ENCODE measurements at regions not wholly inside any gene's neighbourhood (a gene's known extent, or its start where the extent isn't known, plus 50 kb on each side); places are given as distances from the start of the nearest gene placed in this dataset.

- Histone ChIP-seq H3K27me3 (ENCODE audit: control insufficient read depth in 2 of 2, insufficient read depth in 1 of 2, low read length in 1 of 2) (no peaks in the 10 kb centered on the region), H3K4me1 (ENCODE audit: control insufficient read depth in 2 of 2, insufficient read depth in 2 of 2, low read length in 2 of 2) (no peaks in the 10 kb centered on the region), H3K27ac (ENCODE audit: low read depth in 1 of 2, low read length in 1 of 2) (no peak overlapping the region), H3K9me3 (ENCODE audit: control insufficient read depth in 2 of 2, insufficient read depth in 1 of 2, low read length in 1 of 2) (no peaks in the 10 kb centered on the region), H3K4me3 (ENCODE audit: low read length in 2 of 2) (no peak overlapping the region), H3K36me3 (ENCODE audit: control insufficient read depth in 2 of 2, insufficient read depth in 2 of 2, low read length in 1 of 2) (no peaks in the 10 kb centered on the region)
- WGBS, result 64% methylated on average over 3 of the region's 3 CpGs
- DNase-seq (ENCODE audit: low read depth in 6 of 9, low spot score in 9 of 9), result no peak
Observed at GRCh38 chr4:175443547-175443946, 368.5 kb downstream of the GPM6A start.

- no peaks in the 10 kb centered on the region for H3K4me1 ChIP-seq (ENCODE audit: control insufficient read depth in 2 of 2, insufficient read depth in 2 of 2, low read length in 2 of 2)
- DNase-seq (ENCODE audit: low read depth in 6 of 9, low spot score in 9 of 9), result no peak
- WGBS, result 94% methylated on average over 4 of the region's 4 CpGs
- no peaks in the 10 kb centered on the region for H3K27me3 ChIP-seq (ENCODE audit: control insufficient read depth in 2 of 2, insufficient read depth in 1 of 2, low read length in 1 of 2)
- no peak overlapping the region for H3K4me3 ChIP-seq (ENCODE audit: low read length in 2 of 2)
- H3K9me3 ChIP-seq (ENCODE audit: control insufficient read depth in 2 of 2, insufficient read depth in 1 of 2, low read length in 1 of 2), result no peaks in the 10 kb centered on the region
- H3K27ac ChIP-seq (ENCODE audit: low read depth in 1 of 2, low read length in 1 of 2), result no peak overlapping the region
- H3K36me3 ChIP-seq (ENCODE audit: control insufficient read depth in 2 of 2, insufficient read depth in 2 of 2, low read length in 1 of 2), result no peaks in the 10 kb centered on the region
Observed at GRCh38 chr4:175444512-175444911, 367.6 kb downstream of the GPM6A start.

- Histone ChIP-seq H3K27me3 (ENCODE audit: control insufficient read depth in 2 of 2, insufficient read depth in 1 of 2, low read length in 1 of 2) (no peaks in the 10 kb centered on the region), H3K9me3 (ENCODE audit: control insufficient read depth in 2 of 2, insufficient read depth in 1 of 2, low read length in 1 of 2) (no peaks in the 10 kb centered on the region), H3K4me1 (ENCODE audit: control insufficient read depth in 2 of 2, insufficient read depth in 2 of 2, low read length in 2 of 2) (no peaks in the 10 kb centered on the region), H3K36me3 (ENCODE audit: control insufficient read depth in 2 of 2, insufficient read depth in 2 of 2, low read length in 1 of 2) (no peaks in the 10 kb centered on the region), H3K4me3 (ENCODE audit: low read length in 2 of 2) (no peak overlapping the region), H3K27ac (ENCODE audit: low read depth in 1 of 2, low read length in 1 of 2) (no peak overlapping the region)
- no peak for DNase-seq (ENCODE audit: low read depth in 6 of 9, low spot score in 9 of 9)
- WGBS, result 78% methylated on average over 1 of the region's 1 CpG
Observed at GRCh38 chr4:175447016-175447415, 365.0 kb downstream of the GPM6A start.

- H3K27ac ChIP-seq (ENCODE audit: low read depth in 1 of 2, low read length in 1 of 2), result no peak overlapping the region
- no peaks in the 10 kb centered on the region for H3K4me1 ChIP-seq (ENCODE audit: control insufficient read depth in 2 of 2, insufficient read depth in 2 of 2, low read length in 2 of 2)
- H3K9me3 ChIP-seq (ENCODE audit: control insufficient read depth in 2 of 2, insufficient read depth in 1 of 2, low read length in 1 of 2), result no peaks in the 10 kb centered on the region
- no peaks in the 10 kb centered on the region for H3K27me3 ChIP-seq (ENCODE audit: control insufficient read depth in 2 of 2, insufficient read depth in 1 of 2, low read length in 1 of 2)
- H3K4me3 ChIP-seq (ENCODE audit: low read length in 2 of 2), result no peak overlapping the region
- no peaks in the 10 kb centered on the region for H3K36me3 ChIP-seq (ENCODE audit: control insufficient read depth in 2 of 2, insufficient read depth in 2 of 2, low read length in 1 of 2)
- DNase-seq (ENCODE audit: low read depth in 6 of 9, low spot score in 9 of 9), result no peak
Observed at GRCh38 chr4:175450446-175450845, 361.6 kb downstream of the GPM6A start.

GRCh38 chr4:175451238-175451965, 360.7 kb downstream of the GPM6A start:
- WGBS, result 85% methylated on average over 8 of the region's 8 CpGs
- H3K4me3 ChIP-seq (ENCODE audit: low read length in 2 of 2), result no peak overlapping the region
- no peak overlapping the region for H3K27ac ChIP-seq (ENCODE audit: low read depth in 1 of 2, low read length in 1 of 2)

GRCh38 chr4:175453456-175453855, 358.6 kb downstream of the GPM6A start:
- no peak for DNase-seq (ENCODE audit: low read depth in 6 of 9, low spot score in 9 of 9)
- no peak overlapping the region for H3K4me3 ChIP-seq (ENCODE audit: low read length in 2 of 2)
- H3K27ac ChIP-seq (ENCODE audit: low read depth in 1 of 2, low read length in 1 of 2), result no peak overlapping the region
- no peaks in the 10 kb centered on the region for H3K9me3 ChIP-seq (ENCODE audit: control insufficient read depth in 2 of 2, insufficient read depth in 1 of 2, low read length in 1 of 2)
- no peaks in the 10 kb centered on the region for H3K27me3 ChIP-seq (ENCODE audit: control insufficient read depth in 2 of 2, insufficient read depth in 1 of 2, low read length in 1 of 2)
- H3K36me3 ChIP-seq (ENCODE audit: control insufficient read depth in 2 of 2, insufficient read depth in 2 of 2, low read length in 1 of 2), result no peaks in the 10 kb centered on the region
- 83% methylated on average over 2 of the region's 2 CpGs for WGBS
- no peaks in the 10 kb centered on the region for H3K4me1 ChIP-seq (ENCODE audit: control insufficient read depth in 2 of 2, insufficient read depth in 2 of 2, low read length in 2 of 2)

More at GRCh38 chr4:175451238-175451965, 360.7 kb downstream of the GPM6A start:
- H3K4me1 ChIP-seq (ENCODE audit: control insufficient read depth in 2 of 2, insufficient read depth in 2 of 2, low read length in 2 of 2), result no peaks in the 10 kb centered on the region
- H3K36me3 ChIP-seq (ENCODE audit: control insufficient read depth in 2 of 2, insufficient read depth in 2 of 2, low read length in 1 of 2), result no peaks in the 10 kb centered on the region
- H3K27me3 ChIP-seq (ENCODE audit: control insufficient read depth in 2 of 2, insufficient read depth in 1 of 2, low read length in 1 of 2), result no peaks in the 10 kb centered on the region
- no peak for DNase-seq (ENCODE audit: low read depth in 6 of 9, low spot score in 9 of 9)
- no peaks in the 10 kb centered on the region for H3K9me3 ChIP-seq (ENCODE audit: control insufficient read depth in 2 of 2, insufficient read depth in 1 of 2, low read length in 1 of 2)

GRCh38 chr4:175456131-175456530, 355.9 kb downstream of the GPM6A start:
- Histone ChIP-seq H3K36me3 (ENCODE audit: control insufficient read depth in 2 of 2, insufficient read depth in 2 of 2, low read length in 1 of 2) (no peaks in the 10 kb centered on the region), H3K27ac (ENCODE audit: low read depth in 1 of 2, low read length in 1 of 2) (no peak overlapping the region), H3K4me1 (ENCODE audit: control insufficient read depth in 2 of 2, insufficient read depth in 2 of 2, low read length in 2 of 2) (no peaks in the 10 kb centered on the region), H3K9me3 (ENCODE audit: control insufficient read depth in 2 of 2, insufficient read depth in 1 of 2, low read length in 1 of 2) (no peaks in the 10 kb centered on the region), H3K4me3 (ENCODE audit: low read length in 2 of 2) (no peak overlapping the region), H3K27me3 (ENCODE audit: control insufficient read depth in 2 of 2, insufficient read depth in 1 of 2, low read length in 1 of 2) (no peaks in the 10 kb centered on the region)
- DNase-seq (ENCODE audit: low read depth in 6 of 9, low spot score in 9 of 9), result no peak

- H3K36me3 ChIP-seq (ENCODE audit: control insufficient read depth in 2 of 2, insufficient read depth in 2 of 2, low read length in 1 of 2), result no peaks in the 10 kb centered on the region
- H3K9me3 ChIP-seq (ENCODE audit: control insufficient read depth in 2 of 2, insufficient read depth in 1 of 2, low read length in 1 of 2), result no peaks in the 10 kb centered on the region
- 86% methylated on average over 2 of the region's 2 CpGs for WGBS
- H3K4me1 ChIP-seq (ENCODE audit: control insufficient read depth in 2 of 2, insufficient read depth in 2 of 2, low read length in 2 of 2), result no peaks in the 10 kb centered on the region
- no peak overlapping the region for H3K4me3 ChIP-seq (ENCODE audit: low read length in 2 of 2)
- no peak for DNase-seq (ENCODE audit: low read depth in 6 of 9, low spot score in 9 of 9)
- no peak overlapping the region for H3K27ac ChIP-seq (ENCODE audit: low read depth in 1 of 2, low read length in 1 of 2)
- H3K27me3 ChIP-seq (ENCODE audit: control insufficient read depth in 2 of 2, insufficient read depth in 1 of 2, low read length in 1 of 2), result no peaks in the 10 kb centered on the region
Observed at GRCh38 chr4:175457956-175458355, 354.1 kb downstream of the GPM6A start.

GRCh38 chr4:175459571-175459970, 352.5 kb downstream of the GPM6A start:
- H3K27ac ChIP-seq (ENCODE audit: low read depth in 1 of 2, low read length in 1 of 2), result no peak overlapping the region
- H3K4me3 ChIP-seq (ENCODE audit: low read length in 2 of 2), result no peak overlapping the region
- H3K4me1 ChIP-seq (ENCODE audit: control insufficient read depth in 2 of 2, insufficient read depth in 2 of 2, low read length in 2 of 2), result no peaks in the 10 kb centered on the region
- no peaks in the 10 kb centered on the region for H3K36me3 ChIP-seq (ENCODE audit: control insufficient read depth in 2 of 2, insufficient read depth in 2 of 2, low read length in 1 of 2)
- no peaks in the 10 kb centered on the region for H3K27me3 ChIP-seq (ENCODE audit: control insufficient read depth in 2 of 2, insufficient read depth in 1 of 2, low read length in 1 of 2)
- H3K9me3 ChIP-seq (ENCODE audit: control insufficient read depth in 2 of 2, insufficient read depth in 1 of 2, low read length in 1 of 2), result no peaks in the 10 kb centered on the region
- no peak for DNase-seq (ENCODE audit: low read depth in 6 of 9, low spot score in 9 of 9)

GRCh38 chr4:175460414-175460813, 351.6 kb downstream of the GPM6A start:
- no peak for DNase-seq (ENCODE audit: low read depth in 6 of 9, low spot score in 9 of 9)
- H3K4me3 ChIP-seq (ENCODE audit: low read length in 2 of 2), result no peak overlapping the region
- no peaks in the 10 kb centered on the region for H3K4me1 ChIP-seq (ENCODE audit: control insufficient read depth in 2 of 2, insufficient read depth in 2 of 2, low read length in 2 of 2)
- no peaks in the 10 kb centered on the region for H3K27me3 ChIP-seq (ENCODE audit: control insufficient read depth in 2 of 2, insufficient read depth in 1 of 2, low read length in 1 of 2)
- no peaks in the 10 kb centered on the region for H3K36me3 ChIP-seq (ENCODE audit: control insufficient read depth in 2 of 2, insufficient read depth in 2 of 2, low read length in 1 of 2)
- no peak overlapping the region for H3K27ac ChIP-seq (ENCODE audit: low read depth in 1 of 2, low read length in 1 of 2)
- no peaks in the 10 kb centered on the region for H3K9me3 ChIP-seq (ENCODE audit: control insufficient read depth in 2 of 2, insufficient read depth in 1 of 2, low read length in 1 of 2)
- 93% methylated on average over 4 of the region's 4 CpGs for WGBS

Data from thymus (tissue), 11 donors.